ENCODE measurements at regions not wholly inside any gene's neighbourhood (a gene's known extent, or its start where the extent isn't known, plus 50 kb on each side); places are given as distances from the start of the nearest gene placed in this dataset.

DNA sequence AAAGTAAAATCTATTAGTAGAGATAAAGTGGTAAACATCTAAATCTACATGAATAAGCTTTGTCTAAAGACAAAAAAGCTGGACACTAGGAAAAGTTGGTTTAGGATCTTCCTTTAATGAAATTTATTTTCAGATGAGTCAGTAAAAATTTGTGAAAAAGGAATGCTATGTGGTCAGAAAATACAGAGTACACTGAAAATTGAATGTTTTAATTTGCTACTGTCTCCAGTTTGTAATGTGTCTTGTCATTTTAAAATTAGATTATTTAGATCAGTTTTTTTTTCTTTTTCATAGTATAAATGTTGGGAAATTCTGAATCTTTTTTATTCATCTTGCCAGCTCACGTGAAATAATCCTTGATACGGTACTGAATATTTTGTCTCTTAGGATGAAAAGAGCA lies 56.9 kb downstream of the SLITRK6 start:
- FAIRE-seq = peak; percentile 29

GRCh38 chr13:85741017-85741416 lies 58.2 kb downstream of the SLITRK6 start:
- no peak for FAIRE-seq

GRCh38 chr13:85738696-85739320 lies 60.4 kb downstream of the SLITRK6 start:
- no peak for FAIRE-seq

DNA sequence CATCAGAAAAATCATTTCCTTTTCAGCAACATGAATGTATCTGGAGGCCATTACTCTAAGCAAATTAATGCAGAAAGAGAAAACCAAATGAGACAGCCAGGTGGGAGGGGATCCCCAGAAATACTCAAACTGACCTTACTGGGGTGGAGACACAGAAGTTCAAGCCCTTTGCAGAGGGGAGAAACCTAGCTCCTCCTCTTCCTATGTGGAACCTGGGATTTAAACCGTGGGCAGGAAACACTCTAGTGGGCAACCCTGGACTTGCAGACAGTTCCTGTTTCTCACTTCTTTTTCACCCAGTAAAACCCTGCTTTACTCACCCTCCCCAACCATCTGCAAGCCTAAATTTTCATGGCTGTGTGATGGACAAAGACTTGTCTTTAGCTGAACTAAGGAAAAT lies 61.3 kb downstream of the SLITRK6 start:
- FAIRE-seq = no peak

GRCh38 chr13:85729296-85729695 lies 69.9 kb downstream of the SLITRK6 start:
- FAIRE-seq = no peak

- peak; percentile 92 for FAIRE-seq
These were observed 70.4 kb downstream of the SLITRK6 start for GRCh38 chr13:85728811-85729210.

DNA sequence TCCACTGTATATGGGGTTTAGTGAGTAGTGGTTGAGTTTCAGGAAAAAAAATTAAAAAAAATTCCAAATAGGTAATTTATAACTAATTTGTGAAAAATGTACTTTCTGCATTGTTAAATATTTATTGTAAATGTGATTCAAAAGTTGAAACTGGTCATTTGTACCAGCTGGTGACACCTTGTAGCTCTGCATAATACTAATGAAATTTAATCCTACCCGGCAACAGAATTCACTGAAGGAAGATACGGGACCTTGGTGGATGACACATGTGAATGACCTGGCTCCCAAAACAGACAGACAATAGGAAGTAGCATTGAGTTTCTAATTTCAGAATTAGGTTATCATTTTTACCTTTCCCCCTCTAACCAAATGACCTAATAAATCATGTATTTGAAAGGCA lies 73.8 kb downstream of the SLITRK6 start:
- FAIRE-seq = no peak

- no peak for FAIRE-seq
These were observed 74.4 kb downstream of the SLITRK6 start for GRCh38 chr13:85724546-85725432.

DNA sequence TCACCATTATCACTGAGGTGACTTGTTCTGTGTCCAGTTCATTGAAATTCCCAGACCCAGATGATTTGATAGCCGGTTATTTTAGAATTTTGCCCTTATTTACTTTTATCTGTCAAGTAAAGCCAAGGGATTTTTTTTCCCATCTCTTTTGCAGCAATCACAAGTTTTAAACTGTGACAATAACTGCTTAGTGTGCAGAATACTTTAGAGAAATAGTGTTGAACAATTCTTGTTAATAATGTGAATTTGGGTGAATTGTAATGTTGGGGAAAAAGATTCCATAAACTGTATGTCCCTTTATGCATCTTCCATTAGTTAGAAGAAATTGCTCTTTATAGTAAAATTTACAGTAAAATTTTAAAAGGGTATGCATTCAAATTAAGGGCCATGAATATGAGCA lies 79.5 kb downstream of the SLITRK6 start:
- FAIRE-seq = no peak

- FAIRE-seq = no peak
These were observed 81.3 kb downstream of the SLITRK6 start for GRCh38 chr13:85717921-85718320.

- FAIRE-seq = no peak
These were observed 88.7 kb downstream of the SLITRK6 start for GRCh38 chr13:85710545-85710944.

DNA sequence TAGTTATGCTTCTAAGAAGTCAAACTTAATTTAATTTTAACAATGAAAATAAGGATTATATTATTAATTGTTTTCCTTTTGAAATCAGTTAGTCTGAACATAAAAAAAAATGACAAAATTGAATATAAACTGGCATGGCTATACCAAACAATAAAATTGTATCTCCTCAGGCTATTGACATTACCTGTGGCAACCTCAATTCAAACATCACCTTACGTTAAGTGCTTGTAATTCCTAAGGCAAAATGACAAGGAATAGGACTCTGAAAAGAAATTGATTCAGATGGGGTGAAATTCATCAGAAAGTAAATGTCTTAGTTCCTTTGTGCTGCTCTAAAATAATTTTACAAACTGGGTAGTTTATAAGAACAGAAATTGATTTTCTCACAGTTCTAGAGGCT lies 89.5 kb downstream of the SLITRK6 start:
- no peak for FAIRE-seq

GRCh38 chr13:85709072-85709471 lies 90.1 kb downstream of the SLITRK6 start:
- FAIRE-seq = no peak

DNA sequence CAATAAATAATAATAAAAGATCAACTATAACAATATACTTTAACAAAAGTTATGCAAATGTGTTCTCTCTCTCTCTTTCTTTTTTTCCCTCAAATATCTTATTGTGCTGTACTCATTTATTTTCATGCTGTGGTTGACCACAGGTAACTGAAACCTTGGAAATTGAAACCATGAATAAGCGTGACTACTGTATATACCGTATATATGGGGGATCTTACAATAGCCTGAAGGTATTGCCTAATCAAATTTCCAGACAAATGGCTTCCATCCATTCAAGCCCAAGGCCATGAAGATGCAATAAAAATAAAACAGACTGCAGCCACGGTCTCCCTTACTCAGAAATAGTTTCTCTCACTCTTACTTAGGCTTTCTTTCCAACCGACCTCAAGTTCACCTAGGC lies 98.3 kb downstream of the SLITRK6 start:
- FAIRE-seq = no peak

DNA sequence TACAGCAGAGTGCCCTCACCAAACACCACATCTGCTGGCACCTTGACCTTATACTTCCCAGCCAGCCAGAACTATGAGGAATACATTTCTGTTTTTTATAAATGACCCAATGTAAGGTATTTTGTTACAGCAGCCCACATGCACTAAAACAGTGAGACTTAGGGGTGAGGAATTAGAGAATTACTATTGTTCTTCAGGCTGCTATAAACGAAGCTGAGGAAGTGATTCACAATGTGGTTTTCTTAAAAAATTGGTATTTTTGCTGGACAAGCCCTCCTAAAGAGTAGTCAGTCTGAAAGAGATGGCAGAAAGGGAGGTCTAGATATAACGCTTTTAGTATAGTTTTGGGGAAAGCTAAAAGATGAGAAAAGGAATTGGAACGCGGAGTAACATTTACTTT lies 101.0 kb downstream of the SLITRK6 start:
- FAIRE-seq = no peak

DNA sequence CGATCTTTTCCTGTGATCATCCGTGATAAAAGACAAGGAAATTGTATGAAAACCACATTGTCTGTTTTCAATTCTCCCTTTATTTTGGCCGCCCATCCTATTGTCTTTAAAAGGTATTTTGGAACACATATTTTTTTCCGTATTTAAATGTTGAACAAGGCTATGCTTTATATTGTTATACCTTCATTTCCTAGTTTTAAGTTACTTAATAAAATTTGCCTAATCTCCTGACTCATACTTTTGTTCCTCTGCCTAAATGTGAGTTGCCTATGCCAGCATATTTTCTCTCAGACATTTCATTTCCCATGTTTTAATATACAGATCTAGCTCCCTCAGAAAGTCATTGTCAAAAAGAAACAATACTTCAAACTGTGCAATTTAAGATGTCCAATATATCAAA lies 104.2 kb downstream of the SLITRK6 start:
- no peak for FAIRE-seq

- FAIRE-seq = no peak
These were observed 105.2 kb downstream of the SLITRK6 start for GRCh38 chr13:85693889-85694511.

GRCh38 chr13:85690368-85690767 lies 108.9 kb downstream of the SLITRK6 start:
- no peak for FAIRE-seq

- no peak for FAIRE-seq
These were observed 113.8 kb downstream of the SLITRK6 start for GRCh38 chr13:85685436-85685835.

GRCh38 chr13:85675151-85675907 lies 123.9 kb downstream of the SLITRK6 start:
- FAIRE-seq = no peak

DNA sequence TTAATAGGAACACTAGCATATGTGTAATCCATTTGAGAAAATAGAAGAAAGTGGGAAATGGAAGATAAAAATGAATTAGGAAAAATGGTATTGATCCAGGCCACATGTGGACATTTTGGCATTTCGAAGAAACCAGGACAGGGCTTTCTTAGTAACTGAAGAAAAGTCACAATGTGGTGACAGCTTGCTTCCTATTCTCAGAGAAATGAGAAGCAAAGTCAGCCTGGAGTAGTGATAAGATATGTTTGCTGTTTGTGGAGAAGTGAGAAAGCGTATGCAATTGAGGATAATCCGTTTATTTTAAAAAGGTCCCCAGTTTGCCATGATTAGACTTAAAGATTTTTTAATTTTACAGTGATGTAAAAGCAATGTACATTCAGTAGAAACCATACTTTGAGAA lies 127.9 kb downstream of the SLITRK6 start:
- no peak for FAIRE-seq

- FAIRE-seq = no peak
These were observed 132.9 kb downstream of the SLITRK6 start for GRCh38 chr13:85666356-85666755.

DNA sequence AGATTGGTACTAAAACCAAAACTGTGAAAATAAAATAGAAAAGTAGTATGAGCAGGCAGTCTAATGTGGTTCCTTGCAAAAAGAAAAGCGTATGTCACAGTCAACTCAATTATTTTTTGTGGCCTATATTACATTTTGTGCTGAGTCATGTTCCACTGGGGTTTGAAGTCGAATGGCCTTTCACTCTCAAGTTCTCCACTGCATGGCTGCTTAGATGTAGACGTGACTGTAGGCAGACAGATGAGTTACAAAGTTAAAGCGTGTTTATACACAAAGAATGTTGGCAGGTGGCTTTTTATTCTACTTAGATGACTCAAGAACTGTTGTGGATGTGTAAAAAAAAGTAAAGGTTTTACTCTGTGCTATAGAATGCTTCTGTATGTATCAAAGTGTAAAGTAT lies 133.9 kb downstream of the SLITRK6 start:
- no peak for FAIRE-seq
